ENCODE measurements at regions not wholly inside any gene's neighbourhood (a gene's known extent, or its start where the extent isn't known, plus 50 kb on each side); places are given as distances from the start of the nearest gene placed in this dataset.

GRCh38 chr2:155357172-155357571 is 658.7 kb downstream of the KCNJ3 start:
- no peak for TF ChIP-seq CTCF (IDR thresholded peaks at IDR 0.05; ENCODE audit: borderline replicate concordance, control extremely low read depth, extremely low read depth, insufficient read depth, missing control alignments)
- in situ Hi-C loops (cut with MboI; ENCODE audit: low sequenced_read_pairs, unreplicated experiment), result loop anchor here (25.0 kb wide), 1 partner anchor 455 kb away; no protein-coding TSS in a partner anchor
- DNase-seq (ENCODE audit: low spot score), result no peak

GRCh38 chr2:155356250-155356649 is 657.8 kb downstream of the KCNJ3 start:
- no peak for TF ChIP-seq CTCF (IDR thresholded peaks at IDR 0.05; ENCODE audit: borderline replicate concordance, control extremely low read depth, extremely low read depth, insufficient read depth, missing control alignments)
- DNase-seq (ENCODE audit: low spot score), result no peak
- in situ Hi-C loops (cut with MboI; ENCODE audit: low sequenced_read_pairs, unreplicated experiment), result loop anchor here (25.0 kb wide), 1 partner anchor 456 kb away; no protein-coding TSS in a partner anchor

DNA sequence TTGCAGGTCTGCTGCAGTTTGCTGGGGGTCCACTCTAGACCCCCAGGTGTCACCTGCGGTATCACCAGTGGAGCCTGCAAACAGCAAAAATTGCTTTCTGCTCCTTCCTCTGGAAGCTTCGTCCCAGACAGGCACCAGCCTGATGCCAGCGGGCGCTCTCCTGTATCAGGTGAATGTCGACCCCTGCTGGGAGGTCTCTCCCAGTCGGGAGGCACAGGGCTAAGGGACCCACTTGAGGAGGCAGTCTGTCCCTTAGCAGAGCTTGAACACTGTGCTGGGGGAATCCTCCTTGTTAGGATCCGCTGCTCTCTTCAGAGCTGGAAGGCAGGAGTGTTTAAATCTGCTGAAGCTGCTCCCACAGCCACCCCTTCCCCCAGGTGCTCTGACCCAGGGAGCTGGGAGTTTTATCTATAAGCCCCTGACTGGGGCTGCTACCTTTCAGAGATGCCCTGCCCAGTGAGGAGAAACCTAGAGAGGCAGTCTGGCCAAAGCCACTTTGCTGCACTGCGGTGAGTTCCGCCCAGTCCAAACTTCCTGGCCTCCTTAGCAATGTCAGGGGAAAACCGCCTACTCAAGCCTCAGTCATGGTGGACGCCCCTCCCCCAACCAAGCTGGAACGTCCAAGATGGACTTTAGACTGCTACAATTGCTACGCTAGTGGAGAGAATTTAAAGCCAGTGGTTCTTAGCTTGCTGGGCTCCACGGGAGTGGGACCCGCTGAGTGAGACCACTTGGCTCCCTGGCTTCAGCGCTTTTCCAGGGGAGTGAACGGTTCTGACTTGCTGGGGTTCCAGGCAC is 652.5 kb downstream of the KCNJ3 start:
- no peak for TF ChIP-seq CTCF (IDR thresholded peaks at IDR 0.05; ENCODE audit: borderline replicate concordance, control extremely low read depth, extremely low read depth, insufficient read depth, missing control alignments)
- in situ Hi-C loops (cut with MboI; ENCODE audit: low sequenced_read_pairs, unreplicated experiment), result loop anchor here (25.0 kb wide), 1 partner anchor 461 kb away; no protein-coding TSS in a partner anchor
- no peak for DNase-seq (ENCODE audit: low spot score)

GRCh38 chr2:155332016-155332415 is 633.5 kb downstream of the KCNJ3 start:
- DNase-seq (ENCODE audit: low spot score), result no peak
- no peak for TF ChIP-seq CTCF (IDR thresholded peaks at IDR 0.05; ENCODE audit: borderline replicate concordance, control extremely low read depth, extremely low read depth, insufficient read depth, missing control alignments)
- in situ Hi-C loops (cut with MboI; ENCODE audit: low sequenced_read_pairs, unreplicated experiment), result no loop called here

- DNase-seq (ENCODE audit: low spot score), result no peak
- in situ Hi-C loops (cut with MboI; ENCODE audit: low sequenced_read_pairs, unreplicated experiment), result no loop called here
- no peak for TF ChIP-seq CTCF (IDR thresholded peaks at IDR 0.05; ENCODE audit: borderline replicate concordance, control extremely low read depth, extremely low read depth, insufficient read depth, missing control alignments)
Measured at GRCh38 chr2:155320236-155320635, 621.7 kb downstream of the KCNJ3 start.

DNA sequence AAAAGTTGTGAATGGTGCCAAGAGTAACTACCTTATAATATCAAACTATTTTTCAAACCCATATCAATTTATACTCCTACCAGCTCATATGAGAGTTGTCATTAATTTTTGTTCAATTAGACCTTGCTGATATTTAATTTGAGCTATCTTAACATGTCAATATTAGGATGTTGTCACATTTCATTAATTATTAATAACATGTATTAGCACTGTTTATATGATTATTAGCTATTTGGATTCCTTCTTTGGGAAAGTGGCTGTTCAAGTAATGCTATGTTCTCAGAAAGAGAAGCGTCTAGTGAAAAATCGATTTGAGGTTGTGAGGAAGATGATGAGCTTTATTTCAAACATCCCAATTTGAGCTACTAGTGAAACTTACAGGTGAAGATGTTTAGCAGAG is 620.2 kb downstream of the KCNJ3 start:
- in situ Hi-C loops (cut with MboI; ENCODE audit: low sequenced_read_pairs, unreplicated experiment), result no loop called here
- TF ChIP-seq CTCF (IDR thresholded peaks at IDR 0.05; ENCODE audit: borderline replicate concordance, control extremely low read depth, extremely low read depth, insufficient read depth, missing control alignments), result no peak
- no peak for DNase-seq (ENCODE audit: low spot score)

All from GM13976 (cell line).